Brain microvascular endothelial cell (primary cell): ENCODE measurements at regions not wholly inside any gene's neighbourhood (a gene's known extent, or its start where the extent isn't known, plus 50 kb on each side); places are given as distances from the start of the nearest gene placed in this dataset.

Source experiments
- DNase-seq: peaks from one replicate; pipeline ENCODE4 v3.0.0-alpha.2; 2020
- H3K27ac ChIP-seq: fragments of 250-450 bp; sonication (Bioruptor Pico); 2 replicates; pipeline ENCODE4 v1.5.1; 2020; ENCODE audit warnings: mild to moderate bottlenecking, moderate library complexity
- H3K27me3 ChIP-seq: fragments of 250-450 bp; sonication (Bioruptor Pico); replicated peaks from 2 replicates; pipeline ENCODE4 v1.5.1; 2020; ENCODE audit warnings: mild to moderate bottlenecking
- H3K36me3 ChIP-seq: fragments of 250-450 bp; sonication (Bioruptor Pico); replicated peaks from 2 replicates; pipeline ENCODE4 v1.5.1; 2020; ENCODE audit warnings: mild to moderate bottlenecking
- H3K4me3 ChIP-seq: 2 replicates; pipeline ENCODE4 v1.5.1; 2011; ENCODE audit warnings: low read depth, mild to moderate bottlenecking, control low read depth, low read length, moderate library complexity
- in situ Hi-C: cut with HindIII; loops from 2 replicates; pipeline ENCODE4 v1.10.0; 2017; ENCODE audit warnings: low sequenced_read_pairs, low pct_ligation_motif_present
- TF ChIP-seq, protein P1 (sequence below): IDR thresholded peaks from 2 replicates; pipeline ENCODE4 v1.5.1; 2011; ENCODE audit warnings: low read depth, mild to moderate bottlenecking, moderate library complexity, low read length, control low read depth, inconsistent platforms; ENCODE audit errors: missing control alignments

DNA sequence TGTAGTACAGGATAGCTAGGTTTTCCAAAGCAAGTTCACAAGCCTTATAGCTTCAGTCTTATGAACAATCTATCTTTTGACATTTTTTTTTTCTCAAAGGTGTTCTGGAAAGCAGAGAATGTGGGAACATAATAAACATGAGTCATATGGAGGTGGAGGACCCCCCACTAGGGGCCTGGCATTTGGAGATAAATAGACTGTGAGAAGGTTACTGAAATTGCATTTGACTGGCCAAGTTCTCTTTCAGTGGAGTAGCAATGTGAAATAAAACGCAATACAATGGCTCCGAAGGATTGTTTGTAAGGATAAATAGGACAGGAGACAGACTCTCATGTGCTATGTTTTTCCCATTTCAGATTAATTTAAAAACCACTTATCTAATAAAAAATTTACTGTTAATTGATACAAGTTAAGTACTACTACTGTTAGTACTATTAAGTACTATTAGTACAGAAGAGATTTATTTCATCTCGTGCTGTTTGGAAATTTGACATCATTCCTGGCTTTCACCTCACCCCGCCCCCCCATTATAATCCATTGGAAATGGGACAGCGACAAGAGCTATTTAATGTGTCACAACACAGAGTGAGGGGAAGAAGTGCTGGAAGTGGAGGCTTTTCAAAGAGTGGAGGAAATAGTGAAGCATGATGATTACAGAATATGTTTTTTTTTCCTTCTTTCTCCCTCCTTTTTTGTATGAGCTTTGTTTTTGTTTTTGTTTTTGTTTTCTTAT is 122.6 kb upstream of the ID4 start:
- in situ Hi-C loops = no loop called here
- peak; percentile 3 for DNase-seq
- TF ChIP-seq, protein P1, sequence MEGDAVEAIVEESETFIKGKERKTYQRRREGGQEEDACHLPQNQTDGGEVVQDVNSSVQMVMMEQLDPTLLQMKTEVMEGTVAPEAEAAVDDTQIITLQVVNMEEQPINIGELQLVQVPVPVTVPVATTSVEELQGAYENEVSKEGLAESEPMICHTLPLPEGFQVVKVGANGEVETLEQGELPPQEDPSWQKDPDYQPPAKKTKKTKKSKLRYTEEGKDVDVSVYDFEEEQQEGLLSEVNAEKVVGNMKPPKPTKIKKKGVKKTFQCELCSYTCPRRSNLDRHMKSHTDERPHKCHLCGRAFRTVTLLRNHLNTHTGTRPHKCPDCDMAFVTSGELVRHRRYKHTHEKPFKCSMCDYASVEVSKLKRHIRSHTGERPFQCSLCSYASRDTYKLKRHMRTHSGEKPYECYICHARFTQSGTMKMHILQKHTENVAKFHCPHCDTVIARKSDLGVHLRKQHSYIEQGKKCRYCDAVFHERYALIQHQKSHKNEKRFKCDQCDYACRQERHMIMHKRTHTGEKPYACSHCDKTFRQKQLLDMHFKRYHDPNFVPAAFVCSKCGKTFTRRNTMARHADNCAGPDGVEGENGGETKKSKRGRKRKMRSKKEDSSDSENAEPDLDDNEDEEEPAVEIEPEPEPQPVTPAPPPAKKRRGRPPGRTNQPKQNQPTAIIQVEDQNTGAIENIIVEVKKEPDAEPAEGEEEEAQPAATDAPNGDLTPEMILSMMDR = no peak
- H3K36me3 ChIP-seq = no peaks in the 10 kb centered on the region
- H3K27ac ChIP-seq = no peak overlapping the region
- H3K27me3 ChIP-seq = no peaks in the 10 kb centered on the region
- H3K4me3 ChIP-seq = no peak overlapping the region

DNA sequence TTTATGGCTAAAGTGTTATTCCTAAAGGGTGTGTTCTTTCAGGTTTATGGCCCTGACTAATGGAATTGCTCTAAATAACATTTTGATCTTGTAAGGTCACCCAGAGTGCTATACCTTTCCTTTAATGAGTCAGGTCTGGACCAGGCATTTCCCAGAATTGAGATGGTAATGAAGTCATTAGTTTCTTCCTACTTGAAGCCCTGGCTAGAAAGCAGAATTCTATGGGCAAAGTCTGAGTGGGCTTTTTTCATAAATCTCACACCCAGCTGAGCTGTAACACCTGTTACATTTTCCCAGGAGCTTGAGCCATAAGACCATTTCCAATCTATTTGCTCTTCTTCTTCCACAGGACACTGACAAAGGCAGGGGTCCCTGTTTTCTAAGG is 122.0 kb upstream of the ID4 start:
- Histone ChIP-seq H3K36me3 (no peaks in the 10 kb centered on the region), H3K4me3 (no peak overlapping the region), H3K27me3 (no peaks in the 10 kb centered on the region), H3K27ac (no peak overlapping the region)
- in situ Hi-C loops = no loop called here
- DNase-seq = no peak
- TF ChIP-seq, protein P1 = no peak

DNA sequence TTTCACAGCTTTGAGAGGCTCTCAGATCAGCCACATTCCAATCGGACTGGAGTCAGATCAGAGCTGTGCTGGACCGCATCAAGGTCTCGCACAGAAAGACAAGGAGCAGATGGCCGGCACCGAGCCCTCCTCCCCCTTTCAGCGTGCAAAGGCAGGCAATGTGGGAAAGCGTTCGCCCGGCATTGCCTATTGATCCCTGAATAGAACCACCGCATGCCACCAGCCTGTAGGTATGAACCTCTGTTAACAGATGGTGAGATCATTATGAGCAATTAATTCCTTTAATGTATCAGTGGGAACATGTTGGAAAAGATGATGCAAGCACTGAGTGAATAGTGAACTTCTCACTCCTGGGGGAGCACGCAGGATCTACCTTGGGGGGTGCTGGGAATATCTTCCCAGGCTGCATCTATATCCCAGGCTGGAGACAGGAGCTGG is 117.5 kb upstream of the ID4 start:
- TF ChIP-seq, protein P1 = no peak
- peak; percentile 69 for DNase-seq
- no peak overlapping the region for H3K4me3 ChIP-seq
- no peaks in the 10 kb centered on the region for H3K27me3 ChIP-seq
- in situ Hi-C loops = no loop called here
- no peaks in the 10 kb centered on the region for H3K36me3 ChIP-seq
- H3K27ac ChIP-seq = no peak overlapping the region

DNA sequence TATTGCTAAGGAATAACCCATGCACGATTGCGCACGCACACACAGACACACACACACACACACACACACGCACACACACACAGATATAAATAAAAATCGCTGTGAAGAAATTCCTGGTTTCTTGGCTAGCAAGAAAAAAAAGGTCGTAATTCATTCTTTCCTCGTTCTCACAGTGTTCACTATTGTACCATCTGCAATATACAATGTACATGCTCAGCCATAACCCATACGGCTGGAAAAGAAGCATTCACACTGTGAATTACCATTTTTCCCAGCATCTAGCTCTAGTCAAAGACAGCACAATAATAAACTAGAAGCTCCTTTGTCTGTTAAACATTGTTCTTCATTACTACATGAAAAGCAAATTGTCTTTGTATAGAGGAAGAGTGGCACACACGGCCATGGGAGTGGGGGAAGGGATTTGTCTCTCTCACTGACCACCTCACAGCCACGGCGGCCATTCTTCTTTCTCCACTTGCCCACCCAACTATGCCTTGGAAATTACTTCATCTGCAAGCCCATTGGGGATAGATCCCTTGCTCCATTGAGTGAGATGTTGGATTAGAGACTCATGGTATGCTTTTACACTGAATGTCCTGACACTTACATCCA is 115.3 kb upstream of the ID4 start:
- Histone ChIP-seq H3K27me3 (no peaks in the 10 kb centered on the region), H3K4me3 (no peak overlapping the region), H3K27ac (no peak overlapping the region), H3K36me3 (no peaks in the 10 kb centered on the region)
- no peak for DNase-seq
- in situ Hi-C loops = no loop called here
- TF ChIP-seq, protein P1 = no peak

DNA sequence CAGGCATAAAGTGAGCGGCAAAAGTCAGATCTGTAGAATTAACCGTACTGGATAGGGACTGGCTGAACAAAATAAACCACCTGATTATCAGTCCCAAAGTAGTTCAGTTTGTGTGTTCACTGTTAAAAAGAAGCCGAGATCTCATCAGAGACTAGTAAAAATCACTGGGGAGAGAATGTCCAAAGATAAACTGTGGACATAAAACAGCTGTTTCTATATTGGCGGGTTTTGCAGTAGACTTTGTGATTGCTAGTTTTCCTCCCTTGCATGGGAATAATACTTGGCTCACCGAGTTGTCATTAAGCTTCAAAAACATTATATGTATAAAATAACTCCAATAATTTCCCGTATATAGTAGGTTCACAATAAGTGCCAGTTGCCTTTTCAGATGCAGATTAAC is 114.2 kb upstream of the ID4 start:
- Histone ChIP-seq H3K27me3 (no peaks in the 10 kb centered on the region), H3K27ac (peak overlapping the region; percentile 32), H3K36me3 (no peaks in the 10 kb centered on the region), H3K4me3 (no peak overlapping the region)
- no peak for DNase-seq
- TF ChIP-seq, protein P1 = no peak
- in situ Hi-C loops = no loop called here
